IPS DF 4.7 (cell line): ENCODE measurements at regions not wholly inside any gene's neighbourhood (a gene's known extent, or its start where the extent isn't known, plus 50 kb on each side); places are given as distances from the start of the nearest gene placed in this dataset.

Source experiments
- DNase-seq: peaks from one replicate; pipeline ENCODE4 v3.0.0-alpha.2; 2013; ENCODE audit warnings: low spot score; ENCODE audit errors: extremely low read depth

DNA sequence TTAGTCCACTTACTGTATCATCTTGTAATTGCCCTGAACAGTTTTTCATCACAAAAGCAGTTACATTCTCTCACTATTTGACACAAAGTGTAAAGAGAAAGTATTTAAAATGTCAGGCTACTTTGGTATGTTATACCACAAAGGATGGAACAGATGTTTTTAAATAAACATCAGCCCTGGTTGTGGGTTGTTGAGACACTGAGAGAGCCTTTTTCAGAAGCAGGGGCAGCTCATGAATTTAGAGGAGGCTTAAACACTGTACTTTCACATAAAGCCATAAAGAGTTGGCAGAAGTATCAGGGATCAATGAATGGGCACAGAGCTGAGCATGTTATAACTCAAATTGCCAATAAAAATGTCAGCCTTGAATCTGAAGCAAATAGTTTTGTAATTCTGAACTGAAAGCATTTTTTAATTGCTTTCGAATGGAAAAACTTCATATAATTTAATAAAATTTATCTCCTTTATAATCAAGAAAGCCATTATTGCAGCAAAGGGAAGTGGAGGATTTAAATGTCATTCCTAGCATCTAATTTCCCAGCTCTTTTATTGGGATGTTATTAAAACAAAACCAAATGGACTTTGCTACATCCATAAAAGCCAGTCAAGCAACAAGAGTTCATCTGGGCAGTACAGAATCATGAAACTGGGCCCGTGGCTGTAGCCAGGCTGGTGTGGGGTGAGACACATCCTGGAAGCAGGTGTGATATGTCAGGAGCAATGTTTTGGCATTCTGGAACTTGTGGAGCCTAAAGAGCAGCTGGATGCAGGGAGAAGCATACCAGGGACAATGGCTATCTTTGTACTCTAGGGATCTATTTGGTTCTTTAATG, 95.1 kb upstream of the NT5C1B start:
- DNase-seq: no peak

DNA sequence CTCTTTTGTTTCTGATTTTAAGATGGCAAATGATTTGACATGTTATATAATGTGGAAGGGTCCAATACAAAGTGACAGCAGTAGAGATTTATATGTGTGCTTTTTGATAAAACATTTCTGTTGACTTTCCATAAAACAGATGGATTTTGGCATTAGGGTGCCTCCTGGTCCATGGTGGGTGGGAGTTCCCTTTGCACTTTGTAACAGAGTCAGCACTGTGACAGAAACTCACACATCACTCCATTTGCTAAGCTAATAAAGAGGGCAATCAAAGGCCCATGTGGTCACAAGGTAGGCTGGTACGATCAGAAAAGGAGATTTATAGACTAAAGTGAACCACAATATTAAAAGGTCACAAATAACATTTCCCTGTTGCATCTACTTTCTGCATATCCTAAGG, 93.3 kb upstream of the NT5C1B start:
- no peak for DNase-seq

DNA sequence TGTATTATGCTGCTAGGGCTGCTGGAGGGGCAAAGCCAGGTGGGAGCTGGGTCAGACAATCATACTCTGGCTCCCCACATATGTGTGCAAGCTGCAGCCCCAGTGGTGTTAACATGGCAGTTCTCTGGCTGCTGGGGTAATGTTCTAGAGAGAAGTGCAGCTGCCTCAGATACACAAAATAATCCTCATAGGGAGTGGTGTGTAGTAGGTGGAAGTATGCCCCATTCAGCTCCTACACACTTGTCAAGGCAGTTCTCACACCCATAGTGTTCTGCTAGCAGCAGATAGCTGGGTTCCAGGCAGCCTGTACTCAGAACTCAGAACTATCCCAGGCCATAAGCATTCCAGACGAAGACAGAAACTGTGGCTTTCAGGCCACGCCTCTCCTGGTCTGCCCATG, 87.9 kb upstream of the NT5C1B start:
- no peak for DNase-seq

DNA sequence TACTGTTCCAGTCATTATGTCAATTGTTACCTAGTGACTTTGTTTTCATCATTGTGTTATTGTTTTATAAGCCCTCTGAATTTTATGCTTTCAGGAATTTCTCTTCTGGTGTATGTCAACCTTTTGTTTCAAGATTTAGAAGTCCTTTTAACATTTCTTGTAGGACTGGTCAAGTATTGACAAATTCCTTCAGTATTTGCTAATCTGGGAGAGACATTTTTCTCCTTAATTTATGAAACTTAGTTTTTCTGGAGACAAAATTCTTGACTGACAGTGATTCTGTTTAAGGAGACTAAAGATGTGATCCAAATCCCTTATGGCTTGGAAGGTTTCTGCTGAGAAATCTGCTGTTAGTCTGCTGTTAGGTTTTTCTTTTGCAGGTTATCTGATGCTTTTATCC, 84.9 kb upstream of the NT5C1B start:
- DNase-seq: no peak

DNA sequence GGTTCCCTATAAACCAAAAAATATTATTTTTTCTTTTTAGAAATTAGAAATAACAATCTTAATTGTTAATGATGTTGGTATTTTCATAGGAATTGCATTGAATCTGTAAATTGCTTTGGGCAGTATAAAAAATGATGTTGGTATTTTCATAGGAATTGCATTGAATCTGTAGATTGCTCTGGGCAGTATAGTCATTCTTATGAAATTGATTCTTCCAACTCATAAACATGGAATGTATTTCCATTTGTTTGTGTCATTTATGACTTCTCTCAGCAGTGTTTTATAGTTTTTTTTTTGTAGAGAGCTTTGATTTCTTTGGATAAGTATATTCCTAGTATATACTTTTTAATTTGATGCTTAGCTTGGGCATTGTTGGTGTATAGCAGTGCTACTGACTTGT, 82.0 kb upstream of the NT5C1B start:
- DNase-seq: no peak

DNA sequence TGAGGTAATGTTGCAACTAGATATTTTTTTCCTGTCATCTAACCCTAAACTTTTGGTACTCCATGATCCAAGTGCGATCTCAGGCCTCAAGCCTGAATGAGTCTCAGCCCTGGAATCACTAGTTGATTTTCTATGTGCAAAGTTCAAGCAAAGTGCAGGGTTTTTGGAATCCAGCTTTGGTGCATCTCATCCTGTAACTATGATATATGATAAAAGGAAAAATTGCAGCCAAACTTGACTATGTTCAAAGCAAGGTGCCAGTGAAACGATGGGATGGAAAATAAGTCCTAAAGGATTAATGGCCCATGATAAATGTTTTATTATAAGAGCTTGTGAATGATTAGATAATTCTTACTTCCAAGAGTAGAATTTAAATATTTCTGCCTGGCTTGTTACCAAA, 78.9 kb upstream of the NT5C1B start:
- no peak for DNase-seq

DNA sequence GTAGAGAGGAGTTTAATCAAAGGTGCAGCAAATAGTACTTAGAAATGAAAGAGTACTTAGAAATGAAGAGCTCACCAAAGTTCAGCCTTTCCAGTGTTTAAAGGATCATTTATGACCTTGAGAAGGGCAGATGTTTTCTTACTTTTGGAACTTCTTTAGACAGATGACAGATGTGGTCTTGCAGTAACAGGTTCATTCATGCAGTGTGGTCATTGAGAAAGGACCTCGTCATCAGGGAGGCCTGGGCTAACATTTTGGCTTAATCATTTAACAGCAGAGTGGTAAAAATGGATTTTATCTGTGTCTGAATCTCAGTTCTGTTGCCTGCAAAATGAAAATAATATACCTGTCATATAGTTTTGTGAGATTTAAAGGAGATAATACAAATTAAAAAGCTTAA, 75.1 kb upstream of the NT5C1B start:
- DNase-seq: no peak

DNA sequence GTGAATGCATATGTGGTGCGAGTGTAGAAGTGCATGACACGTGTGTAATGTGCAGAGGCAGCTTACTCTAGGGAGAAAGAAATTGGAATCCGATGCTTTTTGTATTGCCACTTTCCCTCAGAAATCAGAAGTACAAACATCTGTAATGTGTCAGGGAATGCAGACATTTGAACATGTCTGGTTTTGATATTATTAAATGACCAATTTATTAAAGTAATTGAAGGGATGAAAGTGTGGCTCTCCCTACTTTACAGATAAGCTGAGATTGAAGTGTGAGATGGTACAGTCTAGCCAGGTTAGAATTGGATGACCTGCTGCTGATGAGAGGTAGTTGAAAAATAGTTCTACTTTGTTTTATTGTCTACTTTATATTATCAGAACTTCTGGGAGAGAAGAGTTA, 74.5 kb upstream of the NT5C1B start:
- DNase-seq: no peak

DNA sequence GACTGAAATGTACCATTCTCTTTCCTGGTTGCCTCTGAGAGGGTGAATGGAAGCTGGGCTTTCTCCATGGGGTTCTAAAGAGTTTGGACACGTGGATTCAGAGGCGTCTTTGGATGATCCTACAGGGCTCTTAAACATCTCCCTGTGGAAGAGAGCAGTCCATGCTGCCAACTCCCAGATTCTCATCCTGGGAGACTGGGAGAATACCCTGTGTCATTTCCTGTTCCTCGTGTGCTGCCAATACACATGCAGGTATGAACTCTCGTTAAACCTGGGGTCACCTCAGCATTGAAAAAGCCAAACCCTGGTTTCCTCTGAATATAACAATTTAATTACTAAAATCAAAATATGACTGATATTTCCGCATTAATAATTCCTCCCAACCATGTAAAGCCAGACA, 73.3 kb upstream of the NT5C1B start:
- no peak for DNase-seq

DNA sequence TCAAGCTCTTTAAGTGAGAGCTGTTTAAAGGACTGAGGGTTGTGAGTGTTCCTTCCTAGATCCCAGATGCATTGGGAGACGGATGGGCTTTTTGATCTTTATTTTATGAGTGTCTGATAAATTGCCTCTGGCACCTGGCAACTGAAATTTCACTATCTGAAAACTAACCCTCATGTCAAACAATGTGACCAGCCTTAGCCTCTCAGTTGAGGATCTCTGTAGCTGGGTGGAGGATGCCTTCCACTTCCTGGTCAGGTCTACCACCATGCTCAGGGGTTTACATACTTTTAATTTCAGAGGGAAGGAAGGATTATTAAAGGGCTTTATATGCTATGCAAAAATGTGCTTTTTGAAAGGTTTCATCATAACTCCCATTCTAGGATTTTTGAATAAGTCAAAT, 70.5 kb upstream of the NT5C1B start:
- no peak for DNase-seq

DNA sequence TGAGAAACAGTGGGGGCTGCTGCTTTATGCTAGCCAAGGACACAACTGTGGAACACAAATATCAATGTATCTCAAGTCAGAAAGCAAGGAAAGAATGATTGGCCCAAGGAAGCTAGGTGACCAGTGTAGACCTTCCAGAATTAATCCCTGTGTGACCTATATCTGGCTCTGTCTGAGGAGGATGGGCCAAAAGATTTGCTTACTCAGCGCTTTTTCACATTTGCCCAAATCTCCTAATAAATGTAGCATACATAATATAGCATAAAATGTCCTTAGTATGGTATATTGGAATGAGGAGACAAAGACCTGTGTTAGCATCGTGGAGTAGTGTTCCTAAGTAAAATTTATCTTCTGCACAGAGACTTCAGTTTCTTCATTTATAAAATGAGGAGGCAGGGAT, 66.7 kb upstream of the NT5C1B start:
- no peak for DNase-seq

DNA sequence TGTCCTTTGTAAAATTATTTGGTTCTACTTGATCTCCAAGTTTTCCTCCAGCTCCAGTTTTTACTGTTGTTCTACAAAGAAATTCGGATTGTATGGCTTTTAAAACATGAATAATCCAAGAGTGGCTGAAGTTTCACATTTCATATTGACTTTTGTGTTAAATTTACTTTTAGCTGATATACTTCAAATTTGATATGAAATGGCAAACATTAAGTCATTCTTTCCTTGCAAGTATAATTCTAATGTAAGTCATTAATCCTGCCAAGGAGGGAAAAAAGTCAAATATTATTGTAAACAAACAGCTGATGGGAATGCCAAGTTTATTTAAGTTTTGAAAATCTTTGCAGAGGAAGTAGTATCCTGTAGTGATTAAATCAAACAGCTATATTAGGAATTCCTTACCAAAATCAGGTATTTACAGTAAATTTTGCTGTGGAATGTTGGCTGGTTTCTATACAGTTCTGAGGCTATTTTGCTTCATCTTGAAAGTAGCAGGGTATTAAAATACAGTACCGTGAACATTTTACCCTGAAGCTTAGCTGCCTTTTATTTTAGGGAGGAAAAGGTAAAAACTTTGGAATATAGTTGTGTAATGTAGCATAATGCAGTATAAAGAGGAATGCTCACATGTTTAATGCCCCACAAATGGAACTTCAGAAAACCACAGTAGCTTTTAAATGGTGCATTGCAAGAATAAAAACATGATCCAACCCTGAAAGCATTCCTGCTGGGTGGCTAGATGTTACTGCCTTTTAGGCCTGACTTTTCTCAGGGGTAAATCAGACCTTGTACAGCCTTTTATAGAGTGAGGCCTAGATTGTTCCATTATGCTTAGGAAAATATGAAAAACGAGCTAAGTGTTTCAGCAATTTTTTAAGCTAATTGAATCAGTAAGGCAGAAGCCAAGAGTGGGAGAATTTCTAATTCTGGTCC, 62.7 kb upstream of the NT5C1B start:
- DNase-seq: no peak

DNA sequence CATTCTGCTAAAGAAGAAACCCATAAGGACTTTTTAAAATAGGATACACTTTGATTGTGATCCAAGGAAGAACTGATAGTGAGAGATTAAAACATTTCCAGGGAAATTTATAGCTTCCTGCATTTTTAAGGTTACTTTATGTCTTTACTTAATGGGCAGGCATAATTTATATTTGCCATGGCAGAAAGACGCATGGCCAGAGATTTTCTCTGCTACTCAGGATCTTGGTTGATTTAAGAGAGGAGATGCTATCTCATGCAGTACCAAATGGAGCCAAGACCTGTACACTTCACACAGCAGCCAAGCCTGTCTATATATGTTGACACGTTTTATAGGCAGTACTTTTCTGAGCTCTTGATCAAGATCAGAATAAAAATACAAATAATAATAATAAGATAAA, 60.9 kb upstream of the NT5C1B start:
- no peak for DNase-seq

DNA sequence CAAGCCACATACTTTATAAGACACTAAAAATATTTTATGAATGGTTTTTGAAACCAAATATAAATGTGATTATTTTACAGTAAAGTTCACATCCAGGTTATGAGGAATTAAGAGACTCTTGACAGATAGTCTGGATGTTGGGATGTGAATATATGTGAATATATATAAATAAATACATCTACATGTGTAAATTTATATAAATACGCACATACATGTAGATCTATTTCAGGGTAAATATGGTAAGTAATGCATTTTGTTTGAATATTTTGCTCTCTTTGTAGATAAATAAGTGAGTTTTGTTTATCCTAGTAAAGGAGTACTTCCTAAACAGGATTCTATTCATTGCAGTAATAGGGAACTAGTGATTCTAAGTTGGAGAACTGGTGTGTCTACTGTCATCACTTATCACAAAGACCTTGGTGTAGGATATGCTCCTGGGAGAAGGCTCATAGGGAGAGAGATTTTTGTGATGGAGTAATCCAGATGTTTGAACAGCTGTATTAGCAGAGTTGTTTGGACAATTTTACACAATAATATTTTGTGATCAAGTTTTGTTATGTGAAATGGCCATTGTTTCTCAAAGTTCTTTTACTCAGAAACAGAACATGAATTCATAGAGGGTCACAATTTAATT, 60.2 kb upstream of the NT5C1B start:
- no peak for DNase-seq

DNA sequence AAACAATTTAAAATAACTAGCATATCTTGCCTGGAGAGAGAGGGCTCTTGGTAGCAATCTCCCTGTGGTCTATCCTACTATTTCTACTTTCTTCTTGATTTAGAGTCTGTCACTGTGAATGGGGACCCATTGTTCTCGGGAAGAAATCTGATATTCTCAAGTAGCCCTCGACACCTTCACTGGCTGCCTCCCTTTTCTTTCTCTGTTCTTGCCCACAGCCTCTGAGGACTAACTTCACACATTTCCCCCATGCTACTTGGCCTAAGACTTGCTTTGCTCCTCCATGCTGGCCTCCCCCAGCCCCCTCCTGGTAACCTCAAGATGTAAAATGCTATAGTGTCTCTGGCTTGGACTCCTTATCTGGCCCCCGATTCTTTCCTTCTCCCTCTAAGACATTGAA, 58.8 kb upstream of the NT5C1B start:
- DNase-seq: no peak

DNA sequence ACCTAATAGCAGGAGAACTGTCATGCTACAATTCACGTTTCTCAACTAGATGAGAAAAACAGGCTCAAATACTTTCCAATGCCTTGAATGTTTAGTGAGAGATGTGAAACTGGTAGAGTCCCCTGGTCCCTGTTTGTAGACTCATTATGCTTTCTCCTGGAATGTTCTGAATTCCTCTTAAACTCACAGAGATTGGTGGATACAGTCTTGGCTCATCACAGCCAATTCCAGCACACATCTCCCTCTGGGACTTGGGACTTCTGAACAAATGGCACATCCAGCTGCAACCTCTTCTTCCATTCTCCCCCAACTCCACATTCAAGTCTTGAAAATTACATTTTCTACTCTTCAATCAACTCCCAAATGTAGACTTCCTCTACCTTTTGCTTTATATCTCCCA, 58.4 kb upstream of the NT5C1B start:
- no peak for DNase-seq

DNA sequence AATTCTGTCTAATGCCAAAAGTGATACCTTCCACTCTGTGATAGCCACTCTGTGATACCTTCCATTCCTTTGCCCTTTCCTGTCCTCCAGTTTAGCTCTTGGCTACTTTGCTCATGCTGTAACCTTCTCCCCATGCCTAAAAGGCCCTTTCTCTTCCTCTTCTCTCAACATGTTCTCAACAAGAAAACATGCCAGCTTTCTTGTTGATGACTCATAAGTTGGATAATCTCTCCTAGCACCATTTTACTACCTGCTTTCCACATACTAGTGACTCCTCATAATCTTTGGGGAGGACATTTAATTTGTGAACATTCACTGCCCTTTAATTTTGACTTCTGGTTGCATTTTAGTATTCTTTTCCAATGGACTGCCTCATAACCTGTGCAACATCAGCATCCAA, 55.9 kb upstream of the NT5C1B start:
- DNase-seq: no peak

DNA sequence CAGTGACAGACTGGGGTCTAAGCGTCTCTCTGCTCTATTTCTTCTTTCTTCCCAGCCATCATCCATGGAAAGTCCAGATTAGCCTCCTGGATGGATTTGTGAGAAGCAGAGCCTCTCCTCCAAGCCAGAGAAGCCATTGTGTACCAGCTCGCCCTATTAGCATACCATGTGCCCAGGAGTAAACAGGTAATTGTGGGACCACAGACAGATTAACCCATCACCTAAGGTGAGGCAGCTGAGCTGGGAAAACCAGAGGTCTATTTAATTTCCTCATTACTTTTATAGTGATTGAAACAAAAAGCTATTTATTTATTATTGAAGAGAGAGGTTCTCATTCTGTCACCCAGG, 54.7 kb upstream of the NT5C1B start:
- DNase-seq: no peak

DNA sequence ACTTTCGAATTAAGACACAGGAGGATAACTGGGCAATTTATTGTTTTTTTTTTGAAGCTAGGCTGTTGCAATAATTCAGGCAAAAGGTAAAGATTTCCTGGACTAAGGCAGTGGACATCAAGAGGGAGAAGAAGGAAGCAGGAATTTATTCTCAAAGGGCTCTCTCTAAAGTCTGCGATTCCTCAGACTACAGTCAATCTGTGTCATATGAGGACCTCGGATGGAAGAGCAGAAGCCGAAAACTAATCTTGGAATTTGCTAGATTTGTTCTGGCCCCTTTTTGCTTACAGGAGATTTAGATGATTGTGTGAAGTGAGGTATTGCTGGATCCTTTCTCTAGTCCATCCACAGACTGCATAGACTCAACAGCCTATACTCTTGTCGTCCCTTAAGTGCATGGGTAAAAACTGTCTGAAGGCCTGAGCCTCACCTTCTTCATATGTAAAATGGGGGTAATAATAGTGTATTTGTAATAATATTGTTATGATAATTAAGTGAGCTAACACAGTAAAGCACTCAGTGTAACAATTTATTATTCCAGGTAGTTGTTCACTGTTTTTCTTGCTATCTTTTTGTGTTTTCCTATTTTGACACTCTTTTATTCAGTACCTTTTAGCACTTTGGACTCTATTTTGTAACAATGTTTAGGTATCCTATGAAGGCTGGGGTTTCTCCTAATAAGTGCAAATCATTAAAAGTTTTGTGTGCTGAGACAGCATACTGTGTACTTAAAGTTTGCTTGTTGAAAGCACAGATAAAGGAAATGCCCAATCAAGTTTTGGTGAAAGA, 54.2 kb upstream of the NT5C1B start:
- DNase-seq: no peak

DNA sequence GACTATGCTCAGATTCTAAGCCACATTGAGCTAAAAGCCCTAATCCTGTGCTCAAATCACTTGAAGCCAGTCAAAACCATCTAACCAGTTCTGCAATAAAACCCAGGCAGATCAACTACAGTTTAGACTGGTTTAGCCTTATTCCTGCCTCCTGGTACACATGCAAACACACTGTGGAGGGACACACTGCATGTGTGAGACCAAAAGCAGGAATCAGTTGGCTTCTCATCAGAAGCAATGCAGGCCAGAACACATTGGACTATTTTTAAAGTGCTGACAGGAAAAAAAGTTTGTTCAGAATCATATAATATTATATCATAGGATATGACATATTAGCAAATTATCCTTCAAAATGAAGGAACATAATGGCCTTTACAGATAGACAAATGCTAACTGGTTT, 52.5 kb upstream of the NT5C1B start:
- DNase-seq: no peak

DNA sequence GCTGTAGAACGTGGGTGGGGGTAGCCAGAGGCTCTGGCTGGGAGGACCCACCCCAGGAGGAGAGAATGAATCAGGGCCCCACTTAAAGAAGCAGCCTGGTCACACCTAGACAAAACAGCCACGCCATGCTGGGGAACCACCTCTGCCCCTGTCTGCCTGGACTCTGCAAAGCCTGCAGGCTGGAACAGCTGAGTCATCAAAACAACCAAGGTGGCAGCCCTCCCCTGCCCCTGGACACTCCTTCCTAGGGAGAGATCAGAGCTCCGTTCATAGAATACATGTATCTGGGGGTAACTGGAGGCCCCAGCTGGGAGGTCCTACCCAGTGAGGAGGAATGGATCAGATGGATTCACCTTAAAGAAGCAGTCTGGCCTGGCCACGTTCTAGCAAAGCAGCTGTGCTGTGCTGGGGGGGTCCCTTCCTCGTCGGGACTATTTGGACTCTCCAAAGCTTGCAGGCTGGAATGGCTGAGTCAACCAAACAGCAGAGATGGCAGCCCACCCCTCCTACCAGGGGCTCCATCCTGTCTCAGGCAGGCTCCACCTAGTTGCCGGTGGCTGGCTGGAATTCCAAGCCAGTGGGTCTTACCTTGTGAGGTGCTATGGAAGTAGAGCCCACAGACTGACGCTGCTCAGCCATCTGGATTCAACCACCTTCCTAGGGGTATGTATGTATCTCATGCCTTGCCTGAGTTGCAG, 50.5 kb upstream of the NT5C1B start:
- DNase-seq: no peak
